Activated T-helper 1 cell treated with anti-CD3 and anti-CD28 coated beads, Interleukin-2, amount 50 U/mL, for 16 hours (primary cell): ENCODE measurements at regions not wholly inside any gene's neighbourhood (a gene's known extent, or its start where the extent isn't known, plus 50 kb on each side); places are given as distances from the start of the nearest gene placed in this dataset.
"Not testable (repeated sequence)": the region's sequence is repeated elsewhere in the genome, so short reads cannot be mapped to it uniquely, and the experiment has no call there.

Experiments used
- DNase-seq, 2 donors: peaks; one replicate each; pipeline ENCODE4 v3.0.0-alpha.2; 2020; ENCODE audit warnings: low read depth in 1 of 2, low spot score in 1 of 2

DNA sequence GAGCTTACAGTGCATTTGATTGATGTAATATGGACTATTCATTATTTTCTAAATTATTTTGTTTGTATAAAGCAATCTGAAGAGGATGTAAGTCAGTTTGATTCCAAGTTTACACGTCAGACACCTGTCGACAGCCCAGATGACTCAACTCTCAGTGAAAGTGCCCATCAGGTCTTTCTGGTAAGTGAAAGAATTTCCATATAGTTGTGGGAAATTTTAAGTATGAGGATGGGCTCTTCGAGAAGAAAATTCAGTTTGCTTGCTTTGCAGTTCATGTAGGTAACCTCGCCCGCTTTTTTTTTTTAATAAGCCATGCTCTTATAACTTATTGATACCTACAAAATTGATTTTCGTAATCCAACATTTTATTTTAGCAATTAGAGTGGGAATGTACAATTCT, 151.6 kb downstream of the CDRT15L2 start:
- not testable (repeated sequence) for DNase-seq

GRCh38 chr17:20733923-20734322, 154.4 kb downstream of the CDRT15L2 start:
- DNase-seq = no peak

- DNase-seq = no peak
Observed at GRCh38 chr17:20735796-20736195, 156.3 kb downstream of the CDRT15L2 start.

DNA sequence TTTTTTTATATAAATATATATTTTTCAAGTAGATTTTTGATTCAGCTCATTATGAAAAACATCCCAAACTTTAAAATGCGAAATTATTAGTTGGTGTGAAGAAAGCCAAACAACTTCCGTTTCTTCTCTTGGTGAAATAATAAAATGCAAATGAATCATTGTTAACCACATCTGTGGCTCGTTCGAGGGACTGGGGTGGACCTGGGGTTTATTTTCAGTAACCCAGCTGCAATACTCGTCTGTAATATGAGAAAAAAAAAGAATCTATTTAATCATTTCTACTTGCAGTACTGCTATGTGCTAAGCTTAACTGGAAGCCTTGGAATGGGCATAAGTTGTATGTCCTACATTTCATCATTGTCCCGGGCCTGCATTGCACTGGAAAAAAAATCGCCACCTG, 158.1 kb downstream of the CDRT15L2 start:
- DNase-seq = not testable (repeated sequence)

DNA sequence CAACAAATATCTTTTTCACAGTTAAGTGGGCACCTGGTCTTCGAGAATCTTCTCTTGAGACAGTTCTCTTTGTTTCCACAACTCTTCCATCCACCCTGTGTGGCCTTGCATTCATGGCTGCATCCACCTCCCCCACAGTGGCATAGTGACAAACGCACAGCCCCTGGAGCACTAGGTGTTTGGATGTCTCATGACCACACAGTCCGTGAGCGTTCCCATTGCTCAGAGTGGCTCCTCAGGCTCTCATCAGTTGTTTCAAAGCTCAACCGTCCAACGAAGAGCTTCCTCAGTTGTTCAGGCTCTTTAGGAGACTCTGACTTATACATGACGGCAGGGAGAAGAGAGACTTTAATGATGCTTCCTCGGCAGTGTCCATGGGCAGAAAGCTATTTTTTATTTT, 191.6 kb downstream of the CDRT15L2 start:
- no peak for DNase-seq

GRCh38 chr17:20774472-20775135, 195.1 kb downstream of the CDRT15L2 start:
- no peak for DNase-seq

DNA sequence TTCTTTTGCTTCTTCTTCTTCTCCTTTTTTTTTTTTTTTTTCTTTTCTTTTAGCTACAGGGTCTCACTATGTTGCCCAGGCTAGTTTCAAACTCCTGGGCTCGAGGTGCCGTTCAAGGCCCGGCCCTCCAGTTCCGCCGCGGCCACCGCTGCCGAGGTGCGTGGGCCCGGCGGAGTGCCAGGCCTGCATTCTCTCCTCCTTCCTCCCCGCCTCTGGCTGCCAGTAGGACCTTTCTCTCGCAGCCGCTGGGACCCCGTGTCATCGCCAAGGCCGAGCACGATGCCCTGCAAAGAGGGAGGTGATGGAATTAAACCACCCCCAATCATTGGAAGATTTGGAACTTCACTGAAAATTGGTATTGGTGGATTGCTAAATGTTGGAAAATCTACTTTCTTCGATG, 195.8 kb downstream of the CDRT15L2 start:
- no peak for DNase-seq

DNA sequence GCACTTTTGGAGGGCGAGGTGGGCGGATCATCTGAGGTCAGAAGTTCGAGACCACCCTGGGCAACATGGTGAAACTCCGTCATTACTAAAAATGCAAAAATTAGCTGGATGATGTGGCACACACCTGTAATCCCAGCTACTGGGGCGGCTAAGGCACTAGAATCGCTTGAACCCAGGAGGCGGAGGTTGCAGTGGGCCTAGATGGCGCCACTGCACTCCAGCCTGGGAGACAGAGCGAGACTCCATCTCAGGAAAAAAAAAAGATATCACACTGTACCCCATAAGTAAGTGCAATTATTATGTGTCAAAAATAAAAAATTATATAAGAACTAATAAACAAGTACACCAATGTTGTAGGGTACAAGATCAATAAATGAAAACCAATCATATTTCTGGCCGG, 200.0 kb downstream of the CDRT15L2 start:
- no peak for DNase-seq

DNA sequence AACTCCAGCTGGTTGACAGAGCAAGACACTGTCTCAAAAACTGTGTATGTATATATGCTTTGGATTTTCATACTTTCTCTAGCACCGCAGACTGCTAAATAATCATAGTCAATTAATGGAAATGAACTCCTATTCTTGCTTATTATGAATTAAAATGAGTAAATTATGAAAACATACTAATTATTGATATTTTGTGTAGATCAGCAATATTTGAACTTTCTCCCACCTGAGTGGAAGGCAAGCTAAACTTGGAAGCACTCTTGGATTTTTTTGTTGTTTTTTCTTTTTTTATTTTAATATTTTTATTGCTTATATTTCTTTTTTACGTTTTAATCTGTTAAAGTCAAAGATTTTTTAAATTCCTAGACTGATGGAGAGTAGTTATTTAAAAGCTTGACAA, 201.7 kb downstream of the CDRT15L2 start:
- no peak for DNase-seq

GRCh38 chr17:20781869-20782268, 202.3 kb downstream of the CDRT15L2 start:
- DNase-seq = not testable (repeated sequence)

- DNase-seq = no peak
Observed at GRCh38 chr17:20783091-20783490, 203.6 kb downstream of the CDRT15L2 start.

GRCh38 chr17:20784100-20784665, 204.7 kb downstream of the CDRT15L2 start:
- no peak for DNase-seq

DNA sequence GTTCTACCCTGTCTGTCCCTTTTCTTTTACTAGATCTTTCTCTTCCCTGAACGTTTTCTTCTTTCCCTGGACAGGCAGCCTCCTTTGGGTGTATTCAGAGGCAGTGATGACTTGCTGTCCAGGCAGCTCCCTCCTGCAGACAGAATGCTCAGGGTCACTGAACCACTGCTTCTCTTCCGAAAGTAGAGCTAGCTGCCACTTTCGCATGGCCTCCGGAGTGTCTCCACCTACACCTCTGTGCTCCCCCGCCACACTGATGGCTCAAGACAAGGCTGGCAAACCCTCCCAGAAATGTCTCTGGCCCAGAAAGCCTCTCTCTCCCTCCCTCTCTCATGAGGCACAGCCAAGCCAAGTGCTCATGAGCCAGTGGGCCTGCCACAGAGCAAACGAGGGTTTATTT, 207.8 kb downstream of the CDRT15L2 start:
- no peak for DNase-seq

DNA sequence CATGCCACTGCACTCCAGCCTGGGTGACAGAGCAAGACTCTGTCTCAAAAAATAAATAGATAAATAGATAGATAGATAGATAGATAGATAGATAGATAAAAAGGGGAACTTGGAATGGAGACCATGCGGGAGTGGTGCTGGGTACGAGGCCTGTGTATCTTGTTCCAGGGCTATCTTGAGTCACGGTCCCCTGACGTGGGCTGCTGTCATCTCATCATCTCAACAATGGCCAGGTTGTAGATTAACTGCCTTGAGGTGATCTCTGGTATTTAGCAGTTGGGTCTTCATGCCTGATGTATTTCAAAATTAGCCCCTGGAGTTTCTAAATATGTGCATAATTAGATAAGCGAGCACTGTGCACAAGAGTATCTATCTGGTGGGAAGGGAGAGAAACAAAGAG, 212.1 kb downstream of the CDRT15L2 start:
- no peak for DNase-seq

GRCh38 chr17:20794532-20794931, 215.0 kb downstream of the CDRT15L2 start:
- not testable (repeated sequence) for DNase-seq

DNA sequence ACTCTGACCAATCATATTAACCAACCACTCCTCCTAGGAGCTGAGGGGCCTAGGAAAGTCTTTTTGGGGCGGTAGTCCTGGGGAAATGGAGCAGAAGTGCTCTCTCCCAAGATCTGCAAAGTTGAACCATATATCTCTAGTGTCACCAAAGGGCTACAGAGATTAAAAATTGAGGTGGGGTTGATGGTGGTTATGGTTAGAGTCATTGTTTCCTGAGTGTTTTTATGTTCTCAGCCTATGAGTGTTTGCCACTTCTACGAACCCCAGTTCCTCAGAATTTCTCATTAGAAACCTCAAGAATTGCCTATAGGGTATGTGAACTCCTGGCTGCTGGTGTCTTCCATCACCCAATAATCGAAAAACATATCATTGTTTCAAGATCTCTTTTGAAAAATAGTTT, 217.8 kb downstream of the CDRT15L2 start:
- no peak for DNase-seq

DNA sequence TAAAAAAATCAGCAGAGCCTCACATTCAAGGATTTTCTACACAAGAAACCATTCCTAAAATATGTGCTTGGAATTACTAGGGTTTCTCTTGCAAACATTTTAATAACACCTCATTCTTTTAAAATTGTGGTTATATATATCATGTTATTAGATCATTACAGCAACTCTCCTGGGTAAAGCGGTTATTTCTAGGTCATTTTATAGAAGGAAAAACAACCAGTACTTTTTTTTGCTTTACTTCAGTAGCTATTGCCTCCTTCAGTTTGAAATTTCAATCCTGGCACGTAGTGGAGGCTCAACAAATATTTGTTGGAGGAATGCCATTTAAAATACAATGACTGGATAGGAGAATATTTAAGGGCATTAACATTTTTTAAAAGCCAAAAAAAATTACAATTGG, 220.6 kb downstream of the CDRT15L2 start:
- DNase-seq = no peak

DNA sequence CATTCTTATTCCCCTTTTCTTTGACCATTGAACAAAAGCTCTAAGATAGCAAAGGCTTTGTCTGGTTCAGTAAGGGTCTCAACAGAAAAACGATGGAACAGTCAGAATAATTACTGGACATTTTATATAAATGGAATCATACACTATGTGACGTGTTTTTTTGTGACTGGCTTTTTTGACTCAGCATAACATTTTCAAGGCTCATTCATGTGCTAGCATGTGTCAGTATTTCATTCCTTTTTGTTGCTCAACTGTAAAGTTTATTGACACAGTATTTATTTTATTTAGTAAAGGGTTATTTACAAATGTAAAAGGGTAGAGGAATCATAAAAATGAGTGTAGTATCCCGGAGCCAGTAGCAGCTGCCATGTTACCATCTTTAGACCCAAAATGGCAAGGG, 226.2 kb downstream of the CDRT15L2 start:
- no peak for DNase-seq

DNA sequence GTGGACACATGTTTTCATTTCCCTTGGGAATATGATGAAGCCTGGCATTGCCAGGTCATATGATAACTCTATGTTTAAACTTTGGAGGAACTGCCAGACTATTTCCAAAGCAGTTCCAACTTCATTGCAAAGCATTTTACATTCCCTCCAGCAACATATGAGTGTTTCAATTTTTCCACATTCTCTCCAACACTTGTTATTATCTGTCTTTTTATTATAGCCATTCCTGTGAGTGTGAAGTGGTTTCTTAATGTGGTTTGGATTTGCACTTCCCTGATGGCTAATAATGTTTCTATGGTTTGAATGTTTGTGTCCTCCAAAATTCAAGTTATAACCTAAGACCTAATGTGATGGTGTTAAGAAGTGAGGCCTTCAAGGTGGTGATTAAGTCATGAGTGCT, 228.0 kb downstream of the CDRT15L2 start:
- not testable (repeated sequence) for DNase-seq

DNA sequence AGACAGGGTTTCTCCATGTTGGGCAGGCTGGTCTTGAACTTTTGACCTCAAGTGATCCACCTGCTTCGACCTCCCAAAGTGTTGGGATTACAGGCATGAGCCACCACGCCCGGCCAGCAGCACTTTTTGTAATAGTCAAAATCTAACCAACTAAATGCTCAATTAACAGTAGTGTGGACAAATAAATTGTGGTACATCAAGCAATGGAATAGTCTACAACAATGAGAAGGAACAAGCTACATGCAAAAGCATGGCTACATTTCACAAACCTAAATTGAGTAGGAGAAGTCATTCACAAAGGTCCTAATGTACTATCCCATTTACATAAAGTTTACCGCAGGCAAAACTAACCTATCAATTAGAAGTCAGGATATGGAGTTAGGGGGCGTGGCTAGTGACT, 227.4 kb downstream of the USP22 start:
- DNase-seq = not testable (repeated sequence)

DNA sequence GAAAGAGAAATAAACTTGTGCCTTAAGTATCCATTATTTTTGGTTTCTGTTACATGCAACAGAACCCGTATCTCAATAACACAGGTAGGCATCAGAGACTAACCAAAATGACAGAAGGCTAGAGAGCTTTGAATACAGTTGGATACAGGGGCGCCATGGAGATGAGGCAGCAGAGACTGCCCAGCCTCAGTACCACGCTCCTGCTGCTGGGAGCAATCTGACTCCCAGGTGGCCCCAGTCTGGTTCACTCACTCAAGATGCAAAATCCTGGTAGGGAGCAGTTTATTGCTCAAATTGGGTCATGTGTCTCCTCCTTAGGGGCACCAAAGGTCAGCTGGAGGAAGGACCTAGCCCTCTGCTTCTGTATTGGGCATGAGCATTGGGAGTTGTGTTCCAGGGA, 218.9 kb downstream of the USP22 start:
- DNase-seq = no peak

DNA sequence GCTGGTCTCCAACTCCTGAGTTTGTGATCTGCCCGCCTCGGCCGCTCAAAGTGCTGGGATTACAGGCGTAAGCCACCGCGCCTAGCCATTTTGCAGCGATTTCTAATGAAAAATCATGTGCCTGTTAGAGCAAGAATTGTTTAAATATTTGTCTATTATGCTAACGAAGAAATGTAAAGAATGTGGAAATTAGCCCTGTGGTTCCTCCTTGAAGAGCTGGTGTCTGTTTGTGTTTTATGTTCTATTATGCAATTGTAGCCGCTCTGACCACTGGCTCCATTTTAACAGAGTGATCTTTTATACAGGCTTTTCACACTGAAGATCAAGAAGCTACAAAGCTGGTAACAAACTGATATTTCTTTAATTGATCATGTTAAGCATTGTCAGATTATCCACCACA, 217.3 kb downstream of the USP22 start:
- no peak for DNase-seq

DNA sequence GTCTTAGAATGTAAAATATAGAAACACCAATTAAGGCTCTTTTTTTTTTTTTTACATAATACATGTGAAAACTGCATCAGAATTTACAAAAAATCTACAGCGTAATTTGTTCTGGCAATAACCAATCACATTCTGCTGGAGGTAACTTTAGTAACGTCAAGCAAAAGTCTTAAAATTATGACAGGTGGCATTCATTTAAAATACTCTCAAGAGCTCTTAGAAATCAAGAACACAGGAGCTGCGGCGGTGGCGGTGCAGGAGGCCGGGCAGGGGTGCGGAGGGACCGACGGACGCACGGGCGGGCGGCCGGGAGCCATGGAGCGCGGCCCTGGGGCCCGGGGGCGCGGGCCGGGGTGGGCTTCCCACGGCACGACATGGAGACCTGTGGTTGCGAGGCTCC, 202.4 kb downstream of the USP22 start:
- not testable (repeated sequence) for DNase-seq
